ENCODE measurements at regions not wholly inside any gene's neighbourhood (a gene's known extent, or its start where the extent isn't known, plus 50 kb on each side); places are given as distances from the start of the nearest gene placed in this dataset.

DNA sequence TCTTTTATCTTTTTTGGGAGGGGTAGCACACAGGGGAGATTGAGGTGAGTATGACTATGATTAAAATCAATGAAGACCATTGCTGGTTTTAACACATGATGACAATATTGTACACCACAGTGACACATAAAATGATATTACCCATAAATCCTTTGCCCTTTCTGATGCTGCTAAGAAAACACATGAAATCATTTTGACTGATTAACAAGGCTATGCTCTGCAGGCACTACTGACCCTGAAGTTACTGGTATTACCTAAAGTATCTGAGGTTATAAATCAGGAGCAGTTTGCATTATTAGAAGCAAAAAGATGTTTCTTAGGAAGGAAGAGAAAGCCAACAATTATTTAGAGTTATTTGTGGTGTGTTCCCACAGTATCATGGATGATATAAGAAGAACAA lies 701.2 kb upstream of the PTBP2 start:
- DNase-seq, result no peak

DNA sequence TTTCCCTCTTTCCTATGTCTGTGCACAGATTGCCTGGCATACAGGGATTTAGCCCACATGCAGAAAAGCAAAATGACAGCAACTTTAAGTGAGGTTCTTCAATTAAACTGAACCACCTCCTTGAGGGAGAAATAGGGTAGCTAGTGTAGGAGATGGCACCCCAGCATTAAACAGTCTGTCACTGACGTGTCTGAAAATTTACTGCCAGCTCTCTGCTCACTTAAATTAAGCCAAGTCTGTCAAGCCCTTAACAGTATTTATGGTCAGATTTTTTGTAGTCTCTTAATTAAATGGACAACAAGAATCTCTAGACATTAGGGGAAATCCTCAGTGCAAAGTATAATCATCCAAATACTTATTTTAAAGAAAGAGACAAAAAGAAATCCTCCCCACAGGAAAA lies 696.5 kb upstream of the PTBP2 start:
- DNase-seq, result no peak

DNA sequence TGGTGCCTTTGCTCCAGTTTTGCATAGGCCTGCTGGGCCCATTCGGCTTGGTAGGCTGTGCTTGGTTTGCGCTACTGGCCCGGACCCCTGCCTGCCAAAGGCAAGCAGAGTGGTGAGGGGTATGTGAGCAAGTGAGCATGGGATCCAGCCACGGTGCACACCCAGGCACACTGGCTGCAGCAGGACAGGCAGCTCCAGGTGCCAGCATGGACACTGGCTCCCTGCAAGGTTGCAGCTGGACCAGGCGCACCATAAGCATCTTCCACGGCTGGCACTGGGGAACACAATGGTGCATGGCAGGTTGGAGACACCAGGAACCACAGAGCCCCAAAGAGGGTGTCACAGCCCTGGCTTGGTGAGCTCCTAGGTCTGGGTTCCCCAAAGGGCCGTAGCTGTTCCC lies 693.5 kb upstream of the PTBP2 start:
- DNase-seq, result no peak

DNA sequence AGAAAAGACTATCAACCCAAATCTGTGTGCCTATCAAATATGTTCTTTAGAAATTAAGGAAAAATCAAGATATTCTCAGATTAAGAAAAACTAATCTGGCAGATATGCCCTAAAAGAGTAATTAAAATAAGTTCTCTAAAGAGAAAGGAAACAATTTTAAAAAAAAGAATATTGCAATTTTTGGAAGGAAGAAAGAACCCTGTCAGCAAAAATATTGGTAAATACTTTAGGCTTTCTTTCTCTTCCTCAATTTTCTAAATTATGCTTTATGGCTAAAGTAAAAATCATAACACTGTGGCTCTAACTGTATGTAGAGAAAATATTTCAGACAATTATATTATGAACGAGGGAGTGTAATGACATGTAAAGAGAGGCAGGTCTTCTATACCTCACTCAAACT lies 691.3 kb upstream of the PTBP2 start:
- DNase-seq, result no peak

DNA sequence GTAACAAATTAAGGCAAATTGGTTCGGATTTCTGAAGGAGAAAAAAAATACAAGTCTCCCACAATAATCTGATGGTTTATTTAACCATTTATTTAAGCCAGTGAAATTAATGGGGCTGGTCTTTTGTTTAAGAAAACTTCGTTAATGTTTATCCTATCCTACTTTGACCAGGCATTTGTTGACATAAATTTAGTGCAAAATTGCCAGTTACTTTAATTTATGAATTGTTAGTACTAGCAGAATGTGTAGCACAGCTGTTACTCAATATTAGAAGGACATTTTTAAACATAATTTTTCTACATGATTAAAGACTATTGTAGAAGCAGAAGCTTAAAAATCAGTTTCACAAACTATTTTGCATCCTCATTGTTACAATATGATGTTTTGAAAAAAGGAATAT lies 687.6 kb upstream of the PTBP2 start:
- DNase-seq, result no peak

DNA sequence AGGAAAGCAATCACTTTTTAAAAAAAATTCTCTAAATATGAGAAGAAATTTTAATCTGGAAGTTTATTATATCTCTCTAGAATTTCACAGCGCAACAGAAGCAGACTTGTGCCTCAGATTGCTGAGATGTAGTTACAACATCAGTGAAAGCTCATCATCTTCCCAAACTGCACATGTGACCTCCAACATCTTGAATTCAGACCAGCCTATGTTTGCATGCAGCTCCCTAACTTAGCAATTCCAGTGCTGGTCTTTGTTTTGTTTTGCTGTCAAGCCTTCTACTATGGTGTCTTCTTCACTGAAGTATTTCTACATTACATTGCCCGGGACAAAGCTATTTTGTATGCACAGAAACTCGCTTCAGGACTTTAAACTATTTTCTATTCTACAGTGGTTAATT lies 684.8 kb upstream of the PTBP2 start:
- DNase-seq, result no peak

DNA sequence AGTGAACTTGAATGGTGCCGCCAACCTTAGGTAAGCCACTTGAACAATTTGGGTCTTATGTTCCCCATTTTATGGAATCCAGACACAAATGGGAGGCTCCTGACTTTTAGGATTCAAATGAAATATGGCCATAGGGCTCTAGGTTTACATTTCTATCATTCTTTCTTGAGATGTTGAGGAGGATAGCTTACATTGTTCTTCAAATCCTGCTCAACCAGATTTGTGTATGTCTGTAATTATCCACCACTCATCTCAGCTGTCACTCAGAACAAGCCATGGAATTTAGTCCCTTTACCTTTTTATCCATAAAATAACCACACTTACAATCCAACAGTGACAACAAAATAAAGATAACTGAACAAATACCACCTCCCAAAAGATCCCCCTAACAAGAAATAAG lies 682.9 kb upstream of the PTBP2 start:
- no peak for DNase-seq

DNA sequence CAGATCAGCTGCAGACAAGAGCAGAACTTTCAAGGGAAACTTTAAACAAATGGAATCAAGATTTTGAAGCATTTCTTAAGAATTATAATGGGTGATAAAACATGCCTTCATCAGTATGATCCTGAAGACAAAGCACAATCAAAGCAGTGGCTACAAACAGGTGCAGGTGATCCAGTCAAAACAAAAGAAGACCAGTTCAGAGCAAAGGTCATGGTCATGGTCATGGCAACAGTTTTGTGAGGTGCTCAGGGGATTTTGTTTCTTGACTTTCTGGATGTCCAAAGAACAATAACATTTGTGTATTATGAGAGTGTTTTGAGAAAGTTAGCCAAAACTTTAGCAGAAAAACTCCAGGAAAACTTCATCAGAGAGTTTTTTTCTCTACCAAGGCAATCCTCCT lies 681.7 kb upstream of the PTBP2 start:
- no peak for DNase-seq

DNA sequence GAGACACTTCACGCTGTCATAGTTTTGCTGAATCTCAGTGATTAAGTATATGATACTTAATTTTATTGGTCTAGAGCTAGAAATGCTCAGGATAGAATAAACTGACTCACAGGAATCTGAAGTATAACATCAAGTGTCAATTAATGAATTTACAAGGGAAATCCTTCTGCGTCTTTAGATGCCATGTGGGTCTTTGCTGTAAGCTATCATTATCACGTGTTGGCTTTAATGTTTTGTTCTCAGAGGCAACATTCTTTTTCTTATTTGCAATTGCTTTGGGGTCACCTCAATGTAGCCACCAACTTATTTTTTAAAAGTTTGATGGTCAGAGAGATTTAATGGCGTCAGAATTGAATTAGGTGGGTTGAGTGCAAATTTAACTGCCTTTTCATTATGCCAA lies 680.1 kb upstream of the PTBP2 start:
- DNase-seq, result no peak

DNA sequence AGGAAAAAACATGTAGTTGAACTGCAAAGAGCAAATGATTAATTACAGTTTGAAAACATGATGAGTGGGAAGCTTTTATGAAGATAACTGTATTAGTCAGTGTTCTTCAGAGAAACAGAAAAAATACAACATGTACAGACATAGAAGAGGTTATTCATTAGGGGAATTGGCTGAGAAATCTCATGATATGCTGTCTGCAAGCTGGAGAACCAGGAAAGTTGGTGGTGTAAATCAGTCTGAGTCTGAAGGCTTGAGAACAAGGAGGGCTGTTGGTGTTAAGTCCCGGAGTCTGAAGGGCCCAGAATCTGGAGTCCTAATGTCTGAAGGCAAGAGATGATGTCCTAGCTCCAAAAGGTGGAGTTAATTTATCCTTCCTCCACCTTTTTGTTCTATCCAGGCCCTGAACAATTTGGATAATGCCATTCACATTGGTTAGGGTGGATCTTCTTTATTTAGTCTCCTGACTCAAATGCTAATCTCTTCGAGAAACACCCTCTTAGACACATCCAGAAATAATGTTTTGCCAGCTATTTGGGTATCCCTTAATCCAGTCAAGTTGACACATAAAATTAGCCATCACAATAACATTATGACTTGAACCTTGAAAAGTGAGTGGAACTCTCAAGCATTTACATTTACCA lies 672.9 kb upstream of the PTBP2 start:
- DNase-seq, result no peak

DNA sequence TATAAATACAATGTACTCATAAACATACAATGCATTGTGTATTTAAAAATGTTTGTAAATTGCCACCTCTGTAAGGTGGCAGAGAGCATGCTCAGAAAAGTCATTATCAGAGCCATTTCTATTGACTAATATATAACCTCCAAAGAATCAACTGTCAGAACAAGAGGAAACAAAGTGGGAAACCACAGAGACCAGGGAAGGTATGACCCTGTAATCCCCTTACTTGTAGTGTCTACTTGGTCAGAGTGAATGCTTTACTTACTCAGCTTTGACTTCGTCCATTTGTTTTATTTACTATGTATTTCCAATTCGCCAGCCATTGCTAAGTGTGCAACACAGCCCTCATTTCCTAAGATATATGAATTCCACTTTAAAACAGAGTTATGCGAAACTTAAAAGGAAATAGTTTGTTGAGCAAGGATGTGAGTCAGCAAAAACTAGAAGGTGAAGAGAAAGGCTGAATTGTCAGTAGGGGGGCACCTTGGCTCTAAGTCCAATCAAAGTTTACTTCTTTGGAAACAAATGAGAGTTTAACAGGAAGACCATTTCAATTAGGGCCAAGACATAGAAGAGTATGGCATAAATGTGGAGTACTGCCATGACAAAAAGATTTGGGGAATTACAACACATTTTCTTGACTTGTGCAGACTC lies 671.7 kb upstream of the PTBP2 start:
- no peak for DNase-seq

DNA sequence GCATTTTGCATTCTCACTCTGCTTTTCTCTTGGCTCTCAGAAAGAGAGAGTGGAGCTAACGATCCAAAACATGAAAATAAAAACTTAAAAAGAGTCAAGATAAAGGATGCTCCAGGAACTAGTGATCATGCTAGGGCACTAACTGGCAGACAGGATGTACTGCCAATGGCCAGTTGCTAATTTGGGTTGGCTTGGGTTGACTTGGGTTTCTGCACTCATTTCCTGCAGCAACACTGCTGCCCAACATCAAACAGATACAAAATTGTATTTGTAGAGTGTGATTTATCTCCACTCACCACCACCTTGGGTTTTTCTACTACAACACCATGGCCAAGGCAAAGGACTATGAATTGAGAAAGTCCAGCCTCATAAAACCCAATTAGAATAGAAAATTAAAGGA lies 662.3 kb upstream of the PTBP2 start:
- no peak for DNase-seq

DNA sequence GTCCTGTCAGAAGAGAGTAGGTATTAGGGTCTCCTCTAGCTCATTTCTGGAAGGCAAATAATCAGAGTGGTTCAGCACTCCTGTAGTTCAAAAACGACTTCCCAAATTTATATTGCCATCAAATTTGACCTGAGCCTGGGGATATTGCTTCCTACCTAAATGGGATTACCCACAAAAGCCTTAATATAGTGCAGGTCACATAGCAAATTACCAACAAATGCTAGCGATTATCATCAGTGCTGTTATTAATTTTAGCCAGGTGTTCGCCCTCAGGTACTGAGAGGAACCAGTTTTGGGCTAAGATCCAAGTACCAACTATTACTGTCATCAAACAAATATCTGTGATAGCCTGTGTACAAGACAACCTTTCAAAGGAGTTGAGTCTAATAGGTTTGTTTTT lies 661.8 kb upstream of the PTBP2 start:
- no peak for DNase-seq

DNA sequence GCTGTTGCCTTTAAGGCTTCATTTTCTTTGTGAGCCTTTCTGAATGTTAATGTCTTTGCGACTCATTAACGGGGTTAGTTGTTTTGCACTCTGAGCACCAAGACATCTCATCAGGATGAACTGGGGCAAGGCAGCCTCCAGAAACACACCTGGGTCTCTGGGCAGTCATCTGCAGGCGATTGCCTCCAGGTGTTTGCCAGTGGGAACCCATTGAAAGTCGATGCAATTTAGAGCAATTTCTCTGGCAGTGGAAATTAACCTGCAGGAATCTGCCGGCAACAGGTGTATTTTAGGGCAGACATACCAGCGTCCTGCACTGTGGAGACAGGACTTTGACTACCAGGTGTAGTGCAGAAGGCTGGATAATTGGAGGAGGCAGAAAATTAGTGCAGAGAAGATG lies 661.0 kb upstream of the PTBP2 start:
- no peak for DNase-seq

DNA sequence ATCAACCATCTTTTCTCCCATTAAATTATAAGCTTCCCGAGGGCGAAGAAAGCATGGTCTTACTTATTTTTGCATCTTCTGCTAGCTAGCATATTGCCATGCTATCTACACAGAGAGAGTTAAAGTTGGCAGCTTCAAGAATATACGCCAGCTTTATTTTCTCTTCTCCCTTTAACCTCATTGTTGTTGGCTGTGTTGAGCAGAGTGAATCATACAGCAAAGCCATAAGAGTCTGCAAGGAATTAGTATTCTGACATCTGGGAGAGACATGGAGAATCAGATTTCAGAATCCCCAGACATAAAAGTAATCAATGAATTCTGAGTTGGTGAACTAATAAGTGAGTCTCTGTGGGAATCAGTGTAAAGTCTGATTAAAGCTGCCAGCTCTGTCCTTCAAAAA lies 649.6 kb upstream of the PTBP2 start:
- peak; percentile 4 for DNase-seq

DNA sequence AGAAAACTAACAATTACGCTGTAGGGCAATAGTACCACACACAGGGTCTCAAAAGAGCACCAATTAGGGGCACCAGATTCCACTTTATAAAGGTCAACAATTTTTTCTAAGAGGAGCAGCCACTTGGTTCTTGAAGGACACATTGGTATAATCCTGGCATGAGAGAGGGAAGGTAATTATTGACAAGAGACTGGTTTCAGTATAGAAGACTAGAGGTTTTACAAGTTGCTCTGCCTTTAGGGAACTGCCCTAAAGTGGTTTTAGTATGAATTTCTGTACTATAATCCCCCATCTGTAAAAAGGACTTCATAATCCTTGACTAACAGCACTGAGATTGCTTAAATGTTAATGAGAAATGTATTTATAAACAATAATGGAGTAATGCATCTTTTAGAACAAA lies 648.5 kb upstream of the PTBP2 start:
- no peak for DNase-seq

DNA sequence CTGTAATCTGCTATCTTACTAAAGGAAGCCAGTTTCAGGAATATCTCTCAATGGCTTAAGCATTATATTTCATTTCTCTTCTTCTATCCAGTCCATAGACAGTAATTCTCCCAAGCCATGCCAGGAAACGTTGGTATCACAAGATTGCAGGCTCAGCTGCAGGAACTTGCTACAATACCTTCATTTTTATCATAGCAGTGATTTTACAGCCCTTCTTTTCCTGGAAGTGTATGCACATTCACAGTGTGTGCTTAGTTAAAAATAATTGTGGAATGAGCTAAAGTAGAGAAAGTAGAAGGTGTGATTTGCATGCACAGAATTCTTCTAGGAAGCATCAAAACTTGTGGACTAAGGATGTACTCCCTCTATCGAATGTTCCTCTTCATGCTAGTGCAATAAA lies 647.2 kb upstream of the PTBP2 start:
- DNase-seq, result no peak

DNA sequence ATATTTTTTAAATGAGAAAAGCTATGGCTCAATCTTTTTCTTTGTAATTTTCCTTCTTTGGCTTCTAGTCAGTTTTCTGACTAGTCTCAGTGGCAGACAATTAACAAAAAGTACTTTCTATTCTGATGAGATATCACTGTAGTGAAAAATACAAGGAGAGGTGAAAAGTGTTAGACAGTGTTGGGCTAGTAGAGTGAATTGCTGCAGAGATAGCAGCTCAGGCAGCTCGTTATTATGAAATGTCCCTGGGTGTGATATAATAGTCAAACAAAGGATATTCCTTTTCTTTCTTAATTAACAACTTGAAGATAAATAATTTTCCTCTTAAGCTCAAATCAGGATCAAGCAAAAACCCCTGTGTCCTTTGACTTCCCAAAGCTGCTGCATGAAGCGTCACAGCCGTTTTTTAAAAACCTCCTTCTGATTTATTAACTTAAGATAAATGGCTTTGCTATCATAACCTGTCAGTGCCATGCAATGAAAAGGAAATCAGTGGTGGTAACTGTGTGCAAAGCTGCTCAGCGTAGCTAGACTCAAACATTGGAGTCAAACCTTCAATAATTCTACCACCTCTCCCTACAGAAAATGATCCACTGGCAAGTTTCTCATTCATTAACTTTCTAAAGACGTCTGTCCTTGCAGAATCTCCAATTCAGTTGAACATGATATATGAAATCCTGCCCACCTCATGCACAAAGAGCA lies 646.6 kb upstream of the PTBP2 start:
- no peak for DNase-seq

DNA sequence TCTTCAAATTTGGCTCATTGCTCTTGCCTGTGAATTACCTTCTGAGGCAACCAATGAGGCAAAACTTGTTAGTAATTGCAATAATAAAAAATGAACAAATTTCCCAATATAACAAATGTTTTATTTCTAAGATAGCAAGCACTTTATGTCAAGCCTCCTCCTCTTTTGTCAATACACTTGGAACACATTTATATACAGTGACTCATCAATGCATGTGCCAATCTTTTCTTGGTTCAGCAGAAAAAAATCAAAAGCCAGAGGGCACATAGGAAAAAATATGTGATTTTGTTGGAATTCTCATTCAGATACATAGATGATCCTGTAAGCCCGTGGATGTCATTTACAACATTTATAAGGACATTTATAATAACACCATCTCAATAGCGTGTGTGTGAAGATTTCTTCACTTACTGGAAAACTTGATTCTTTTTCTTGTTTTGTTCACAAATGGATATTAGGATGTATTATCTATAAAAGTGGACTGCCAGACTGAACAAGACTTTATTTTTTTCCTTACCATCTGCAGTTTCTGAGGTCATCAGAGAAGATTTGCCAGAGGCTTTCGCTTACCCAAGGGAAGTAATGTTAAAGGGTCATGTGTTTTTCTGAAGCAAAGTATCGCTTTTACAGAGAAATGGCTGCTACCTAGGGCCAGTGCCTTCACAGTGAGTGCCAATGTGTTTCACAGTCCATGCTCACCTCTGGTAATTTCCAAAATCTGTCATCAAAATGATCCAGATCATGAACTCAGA lies 645.7 kb upstream of the PTBP2 start:
- DNase-seq, result peak; percentile 13

DNA sequence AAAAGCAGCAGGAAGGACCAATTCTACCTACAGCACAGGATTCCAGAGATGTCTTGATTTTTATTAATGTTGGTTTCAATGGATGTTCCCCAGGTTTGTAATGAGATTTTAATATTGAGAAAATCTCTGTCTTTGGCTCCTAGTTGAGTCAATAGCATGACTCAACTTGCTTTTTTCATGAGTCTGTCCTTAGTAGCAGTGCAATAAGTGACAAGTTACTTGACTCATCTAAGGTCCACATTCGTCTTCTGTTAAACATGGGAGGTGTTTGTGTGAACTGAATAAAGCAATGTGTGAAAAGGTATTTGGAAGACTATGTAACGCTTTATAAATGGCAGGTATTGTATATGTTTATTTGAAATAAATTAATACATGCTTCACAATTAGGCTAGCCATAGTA lies 645.0 kb upstream of the PTBP2 start:
- DNase-seq, result no peak

DNA sequence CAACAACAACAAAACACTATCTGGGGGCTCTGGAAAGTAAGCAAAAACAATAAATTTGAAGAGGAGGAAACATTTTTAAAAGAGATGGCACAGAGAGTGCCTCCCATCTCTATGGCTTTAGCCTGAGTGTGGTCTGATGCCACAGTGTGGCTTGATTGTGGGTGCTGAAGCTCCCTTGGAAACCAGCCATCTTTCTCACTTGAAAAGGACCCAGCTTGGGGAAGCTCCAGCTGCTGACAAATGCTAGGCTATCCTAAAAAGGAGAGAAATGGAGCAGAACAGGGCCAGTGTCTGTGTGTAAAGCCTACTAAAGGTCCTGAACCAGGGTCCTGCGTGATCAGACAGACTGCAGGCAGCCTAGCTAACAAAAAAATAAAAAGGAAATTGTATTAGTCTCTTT lies 642.0 kb upstream of the PTBP2 start:
- no peak for DNase-seq

DNA sequence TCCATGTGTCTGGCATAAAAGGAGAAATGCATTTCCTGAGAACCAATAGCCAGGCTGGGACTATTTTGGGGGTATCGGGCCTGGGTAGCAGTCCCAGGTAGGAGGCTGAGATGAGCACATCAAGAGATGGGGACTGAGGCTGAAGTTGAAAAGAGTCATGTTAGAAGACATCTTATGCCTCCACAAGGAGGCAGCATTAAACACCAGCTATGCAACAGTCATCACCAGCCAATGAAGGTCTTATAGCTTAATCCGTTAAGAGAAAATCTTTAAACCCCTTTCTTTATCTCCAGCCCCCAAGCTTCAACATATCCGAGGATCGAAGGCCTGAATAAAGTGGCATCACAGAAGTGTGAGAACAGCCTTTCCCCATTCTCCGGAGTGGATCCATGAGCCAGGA lies 640.7 kb upstream of the PTBP2 start:
- no peak for DNase-seq

DNA sequence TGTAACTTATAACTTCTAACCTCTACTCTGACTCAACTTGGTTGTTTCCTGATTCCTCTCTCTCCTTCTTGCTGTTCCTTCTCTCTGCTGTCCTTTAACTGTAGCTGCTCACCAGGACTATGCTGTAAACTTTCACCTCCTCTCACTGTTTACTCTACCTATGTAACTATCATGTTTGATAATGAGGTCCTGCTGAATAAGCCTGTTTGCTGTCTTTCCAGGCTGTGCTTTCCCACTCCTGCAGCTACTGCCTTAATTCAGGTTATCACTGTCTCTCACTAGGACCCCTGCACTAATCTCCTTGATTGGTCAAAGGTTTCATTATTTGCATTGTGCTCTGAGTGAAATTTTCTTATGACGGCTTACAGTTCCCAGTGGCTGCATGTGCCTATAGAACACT lies 633.9 kb upstream of the PTBP2 start:
- no peak for DNase-seq

DNA sequence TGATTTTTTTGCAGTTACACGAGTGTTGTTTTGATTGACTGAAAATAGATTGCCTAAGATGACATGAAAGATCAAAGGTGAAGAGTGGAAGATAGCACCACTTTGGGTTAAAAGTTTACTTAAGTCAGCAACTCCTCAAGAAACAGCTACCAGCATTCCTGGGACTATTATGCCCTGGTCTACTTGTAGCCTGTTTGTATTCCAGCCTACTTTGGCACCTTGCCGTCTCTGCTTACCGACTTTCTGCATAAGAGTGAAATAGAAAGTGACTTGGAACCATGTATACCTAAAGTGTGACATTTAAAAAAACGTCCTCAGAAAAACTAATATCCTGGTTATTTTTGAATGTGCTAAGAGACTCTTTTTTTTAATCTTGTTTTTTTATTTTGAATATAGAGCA lies 631.5 kb upstream of the PTBP2 start:
- DNase-seq, result no peak

Measured in fibroblast of skin of scalp (primary cell).